HEK293 (cell line): ENCODE measurements at regions not wholly inside any gene's neighbourhood (a gene's known extent, or its start where the extent isn't known, plus 50 kb on each side); places are given as distances from the start of the nearest gene placed in this dataset.

ENCODE experiments used
- SP2 ChIP-seq: fragments of 450-650 bp; formaldehyde crosslinking; IDR thresholded peaks from 2 replicates; pipeline ENCODE4 v1.5.1; 2016; ENCODE audit warnings: missing biosample characterization, missing genetic modification characterization
- YY1 ChIP-seq: fragments of 450-650 bp; formaldehyde crosslinking; IDR thresholded peaks from 2 replicates; pipeline ENCODE4 v1.5.1; 2018; ENCODE audit warnings: missing biosample characterization, missing genetic modification characterization
- ZFP69B ChIP-seq: fragments of 450-650 bp; formaldehyde crosslinking; IDR thresholded peaks from 2 replicates; pipeline ENCODE4 v1.5.1; 2016; ENCODE audit warnings: missing biosample characterization, missing genetic modification characterization
- ZNF843 ChIP-seq: fragments of 450-650 bp; formaldehyde crosslinking; IDR thresholded peaks from 2 replicates; pipeline ENCODE4 v1.5.1; 2016; ENCODE audit warnings: missing biosample characterization, missing genetic modification characterization
- TF ChIP-seq, protein P1 (sequence below): fragments of 450-650 bp; formaldehyde crosslinking; IDR thresholded peaks from 2 replicates; pipeline ENCODE4 v1.5.1; 2016; ENCODE audit warnings: missing biosample characterization, missing genetic modification characterization

- TF ChIP-seq, protein P1, sequence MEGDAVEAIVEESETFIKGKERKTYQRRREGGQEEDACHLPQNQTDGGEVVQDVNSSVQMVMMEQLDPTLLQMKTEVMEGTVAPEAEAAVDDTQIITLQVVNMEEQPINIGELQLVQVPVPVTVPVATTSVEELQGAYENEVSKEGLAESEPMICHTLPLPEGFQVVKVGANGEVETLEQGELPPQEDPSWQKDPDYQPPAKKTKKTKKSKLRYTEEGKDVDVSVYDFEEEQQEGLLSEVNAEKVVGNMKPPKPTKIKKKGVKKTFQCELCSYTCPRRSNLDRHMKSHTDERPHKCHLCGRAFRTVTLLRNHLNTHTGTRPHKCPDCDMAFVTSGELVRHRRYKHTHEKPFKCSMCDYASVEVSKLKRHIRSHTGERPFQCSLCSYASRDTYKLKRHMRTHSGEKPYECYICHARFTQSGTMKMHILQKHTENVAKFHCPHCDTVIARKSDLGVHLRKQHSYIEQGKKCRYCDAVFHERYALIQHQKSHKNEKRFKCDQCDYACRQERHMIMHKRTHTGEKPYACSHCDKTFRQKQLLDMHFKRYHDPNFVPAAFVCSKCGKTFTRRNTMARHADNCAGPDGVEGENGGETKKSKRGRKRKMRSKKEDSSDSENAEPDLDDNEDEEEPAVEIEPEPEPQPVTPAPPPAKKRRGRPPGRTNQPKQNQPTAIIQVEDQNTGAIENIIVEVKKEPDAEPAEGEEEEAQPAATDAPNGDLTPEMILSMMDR (tag by site-specific recombination) = no peak
- TF ChIP-seq SP2 (tag by site-specific recombination) = no peak
- TF ChIP-seq YY1 (tag by site-specific recombination) = no peak
- TF ChIP-seq ZFP69B (tag by site-specific recombination) = no peak
- TF ChIP-seq ZNF843 = no peak
These were observed 382.9 kb upstream of the CNR1 start for GRCh38 chr6:88548891-88549505.
